ENCODE measurements at regions not wholly inside any gene's neighbourhood (a gene's known extent, or its start where the extent isn't known, plus 50 kb on each side); places are given as distances from the start of the nearest gene placed in this dataset.
"Not testable (repeated sequence)": the region's sequence is repeated elsewhere in the genome, so short reads cannot be mapped to it uniquely, and the experiment has no call there.

DNA sequence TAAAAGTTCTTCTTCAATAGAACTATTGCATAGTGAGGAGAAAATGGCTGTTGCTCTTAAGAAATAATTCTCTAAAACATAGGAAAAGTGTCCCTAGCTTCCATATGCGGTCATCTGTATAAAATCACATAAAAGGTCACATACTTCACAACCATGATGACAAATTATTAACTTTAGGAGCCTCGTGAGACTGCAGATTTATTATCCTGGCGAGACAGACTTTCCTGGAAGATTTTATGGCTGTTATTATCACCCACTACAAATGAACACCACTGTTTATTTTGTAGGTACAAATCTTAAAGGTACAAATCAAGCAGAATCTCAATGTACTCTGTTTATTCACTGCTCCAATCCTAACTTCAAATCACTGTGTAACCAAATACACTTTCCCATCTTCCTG lies 55.0 kb upstream of the AGAP4 start:
- TF ChIP-seq EZH2 (IDR thresholded peaks at IDR 0.05; ENCODE audit: low read depth) = not testable (repeated sequence)
- TF ChIP-seq, protein P1, sequence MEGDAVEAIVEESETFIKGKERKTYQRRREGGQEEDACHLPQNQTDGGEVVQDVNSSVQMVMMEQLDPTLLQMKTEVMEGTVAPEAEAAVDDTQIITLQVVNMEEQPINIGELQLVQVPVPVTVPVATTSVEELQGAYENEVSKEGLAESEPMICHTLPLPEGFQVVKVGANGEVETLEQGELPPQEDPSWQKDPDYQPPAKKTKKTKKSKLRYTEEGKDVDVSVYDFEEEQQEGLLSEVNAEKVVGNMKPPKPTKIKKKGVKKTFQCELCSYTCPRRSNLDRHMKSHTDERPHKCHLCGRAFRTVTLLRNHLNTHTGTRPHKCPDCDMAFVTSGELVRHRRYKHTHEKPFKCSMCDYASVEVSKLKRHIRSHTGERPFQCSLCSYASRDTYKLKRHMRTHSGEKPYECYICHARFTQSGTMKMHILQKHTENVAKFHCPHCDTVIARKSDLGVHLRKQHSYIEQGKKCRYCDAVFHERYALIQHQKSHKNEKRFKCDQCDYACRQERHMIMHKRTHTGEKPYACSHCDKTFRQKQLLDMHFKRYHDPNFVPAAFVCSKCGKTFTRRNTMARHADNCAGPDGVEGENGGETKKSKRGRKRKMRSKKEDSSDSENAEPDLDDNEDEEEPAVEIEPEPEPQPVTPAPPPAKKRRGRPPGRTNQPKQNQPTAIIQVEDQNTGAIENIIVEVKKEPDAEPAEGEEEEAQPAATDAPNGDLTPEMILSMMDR (conservative IDR thresholded peaks at IDR 0.05) = not testable (repeated sequence)
